ENCODE measurements at regions not wholly inside any gene's neighbourhood (a gene's known extent, or its start where the extent isn't known, plus 50 kb on each side); places are given as distances from the start of the nearest gene placed in this dataset.
"Not testable (repeated sequence)": the region's sequence is repeated elsewhere in the genome, so short reads cannot be mapped to it uniquely, and the experiment has no call there.

DNA sequence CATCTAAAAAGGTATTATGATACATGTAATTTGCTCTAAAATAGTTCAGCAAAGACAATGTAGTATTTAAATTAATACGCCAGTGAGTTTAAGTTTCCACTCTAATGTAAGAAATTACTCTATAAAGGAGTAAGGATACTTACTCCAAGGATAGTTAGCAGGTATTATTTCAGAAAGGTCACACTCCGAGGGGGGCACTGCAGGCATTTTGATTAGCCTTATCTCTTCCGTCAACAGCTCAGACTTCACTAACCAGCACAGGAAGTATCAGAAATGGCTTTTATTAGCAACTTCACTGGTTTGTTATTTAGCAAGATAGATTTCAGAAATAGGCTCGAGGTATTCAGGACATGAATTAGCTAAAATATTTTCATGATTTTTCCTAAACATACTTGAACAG is 127.0 kb downstream of the COX18 start:
- no peak for DNase-seq (ENCODE audit: low read depth, low spot score)

DNA sequence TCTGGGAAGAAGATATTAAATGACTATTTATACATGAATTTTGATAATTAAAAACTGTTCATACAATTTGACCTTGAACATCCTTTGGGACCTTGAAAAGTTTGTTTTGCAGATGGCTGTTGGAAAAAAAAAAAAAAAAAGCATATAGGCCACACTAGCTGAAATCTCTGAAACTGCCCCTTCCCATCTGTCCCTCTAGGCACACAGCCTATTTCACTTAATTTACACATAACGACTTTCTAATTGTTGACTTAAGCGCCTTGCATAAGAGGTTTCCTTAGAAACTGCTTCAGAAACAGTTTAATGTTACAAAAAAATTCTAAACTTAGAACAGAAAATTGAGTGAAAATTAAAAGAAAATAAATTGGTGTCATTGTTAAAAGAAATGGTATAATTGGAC is 131.0 kb downstream of the COX18 start:
- no peak for DNase-seq (ENCODE audit: low read depth, low spot score)

DNA sequence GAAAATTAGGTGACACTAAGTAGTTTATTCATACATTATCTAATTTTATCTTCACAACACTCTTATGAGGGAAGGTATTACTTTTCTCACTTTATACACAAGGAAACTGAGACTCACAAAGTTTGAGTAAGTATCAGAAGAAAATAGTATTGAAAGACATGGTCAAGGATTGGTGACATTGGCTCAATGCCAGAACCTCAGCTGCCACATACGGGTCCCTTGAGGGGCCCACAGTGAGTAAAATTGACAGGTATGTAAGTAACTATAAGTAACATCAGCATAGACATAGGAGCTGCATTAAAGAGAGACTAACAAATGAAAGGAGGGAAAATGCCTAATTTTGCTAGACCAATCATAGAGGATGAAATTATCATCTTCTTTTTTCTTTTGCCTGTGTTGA is 134.1 kb downstream of the COX18 start:
- DNase-seq (ENCODE audit: low read depth, low spot score) = no peak

DNA sequence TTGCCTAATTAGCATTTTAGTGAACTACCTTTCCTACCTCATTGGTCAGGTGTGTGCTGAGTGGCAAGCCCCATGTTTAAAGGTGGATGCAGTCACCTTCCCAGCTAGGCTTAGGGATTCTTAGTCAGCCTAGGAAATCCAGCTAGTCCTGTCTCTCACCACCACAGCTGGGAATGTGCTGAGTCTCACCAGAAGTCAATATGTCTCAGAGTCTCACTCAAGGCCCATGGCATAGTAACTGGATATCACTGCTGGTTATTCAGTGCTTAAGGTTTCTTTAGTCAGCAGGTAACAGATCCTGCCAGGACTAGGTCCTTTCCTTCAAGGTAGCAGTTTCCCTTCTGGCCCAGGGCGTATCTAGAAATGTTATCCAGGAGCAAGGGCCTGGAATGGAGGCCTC is 136.5 kb downstream of the COX18 start:
- DNase-seq (ENCODE audit: low read depth, low spot score) = no peak

DNA sequence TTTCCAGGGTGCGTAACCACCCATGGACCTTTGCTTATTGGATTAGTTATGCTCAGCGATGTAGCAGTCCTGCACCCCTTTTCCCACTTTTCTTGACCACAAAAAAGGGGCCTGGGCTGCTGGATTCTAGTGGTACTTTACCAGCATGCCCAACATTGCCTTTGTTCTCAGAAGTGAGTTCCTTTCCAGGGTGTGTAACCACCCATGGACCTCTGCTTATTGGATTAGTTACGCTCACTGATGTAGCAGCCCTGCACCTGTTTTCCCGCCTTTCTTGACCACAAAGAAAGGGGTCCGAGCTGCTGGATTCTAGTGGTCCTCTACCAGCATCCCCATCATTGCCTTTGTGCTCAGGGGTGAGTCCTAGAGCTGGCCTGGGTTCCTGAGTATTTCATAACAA is 138.2 kb downstream of the COX18 start:
- DNase-seq (ENCODE audit: low read depth, low spot score) = no peak

DNA sequence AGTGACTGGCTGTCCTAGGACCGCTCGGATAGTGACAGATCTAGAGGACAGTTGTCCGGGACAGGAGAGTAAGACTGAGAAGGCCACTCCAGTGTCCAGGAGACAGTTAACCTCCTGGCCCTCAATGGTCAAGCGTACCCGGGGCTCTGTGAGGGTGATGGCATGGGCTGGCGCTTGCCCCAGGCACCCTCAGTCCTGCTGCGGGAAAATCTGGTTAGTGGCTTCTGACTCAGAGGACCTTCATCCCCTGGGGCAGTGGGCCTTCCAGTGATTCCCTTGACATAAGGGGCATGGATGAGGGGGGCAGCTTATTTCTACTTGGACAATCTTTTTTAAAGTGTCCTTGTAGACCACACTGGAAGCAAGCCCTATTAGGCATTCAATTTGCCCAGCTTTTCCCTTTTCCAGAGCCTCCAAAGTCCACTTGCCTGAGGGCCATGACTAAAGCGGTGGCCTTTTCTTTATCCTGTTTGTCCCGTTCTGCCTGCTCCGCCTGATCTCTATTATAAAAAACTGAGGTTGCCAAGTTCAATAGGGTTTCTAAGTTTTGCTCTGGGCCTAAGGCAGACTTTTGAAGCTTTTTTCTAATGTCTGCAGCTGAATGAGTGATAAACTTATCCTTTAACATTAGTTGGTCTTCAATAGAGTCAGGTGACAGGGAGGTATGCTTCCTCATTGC is 139.8 kb downstream of the COX18 start:
- not testable (repeated sequence) for DNase-seq (ENCODE audit: low read depth, low spot score)

DNA sequence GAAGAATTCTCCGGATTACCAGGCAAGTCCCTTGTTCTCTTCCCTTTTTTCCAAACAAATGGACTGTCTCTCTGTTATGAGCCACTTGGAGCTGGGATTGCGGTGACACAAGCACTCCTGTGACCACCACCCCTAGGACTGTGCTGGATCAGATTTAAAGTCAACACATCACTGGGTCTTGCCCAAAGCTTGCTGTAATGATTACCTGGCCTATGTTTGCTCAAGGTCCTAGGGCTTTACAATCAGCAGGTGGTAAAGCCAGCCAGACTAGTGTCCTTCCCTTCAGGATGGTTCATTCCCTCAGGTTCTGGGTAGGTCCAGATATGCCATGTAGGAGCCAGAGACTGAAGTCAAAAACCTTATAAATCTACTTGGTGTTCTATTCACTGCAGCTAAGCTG is 144.7 kb downstream of the COX18 start:
- no peak for DNase-seq (ENCODE audit: low read depth, low spot score)

DNA sequence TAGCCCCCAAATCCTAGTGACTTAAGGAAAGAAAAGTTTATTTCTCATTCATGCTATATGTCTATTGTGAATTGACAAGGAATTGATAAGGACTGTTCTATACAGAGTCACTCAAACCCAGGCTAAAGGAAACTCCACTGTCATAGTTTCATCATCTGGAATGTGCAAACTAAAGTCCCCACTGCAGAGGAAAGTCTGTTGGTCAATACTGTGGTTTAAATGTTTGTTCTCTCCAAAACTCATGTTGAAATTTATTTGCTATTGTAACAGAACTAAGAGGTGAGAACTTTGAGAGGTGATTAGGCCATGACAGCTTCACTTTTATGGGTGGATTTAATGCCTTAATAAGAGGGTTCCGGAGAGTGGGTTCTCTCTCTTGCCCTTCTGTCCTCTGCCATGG is 149.6 kb downstream of the COX18 start:
- no peak for DNase-seq (ENCODE audit: low read depth, low spot score)

DNA sequence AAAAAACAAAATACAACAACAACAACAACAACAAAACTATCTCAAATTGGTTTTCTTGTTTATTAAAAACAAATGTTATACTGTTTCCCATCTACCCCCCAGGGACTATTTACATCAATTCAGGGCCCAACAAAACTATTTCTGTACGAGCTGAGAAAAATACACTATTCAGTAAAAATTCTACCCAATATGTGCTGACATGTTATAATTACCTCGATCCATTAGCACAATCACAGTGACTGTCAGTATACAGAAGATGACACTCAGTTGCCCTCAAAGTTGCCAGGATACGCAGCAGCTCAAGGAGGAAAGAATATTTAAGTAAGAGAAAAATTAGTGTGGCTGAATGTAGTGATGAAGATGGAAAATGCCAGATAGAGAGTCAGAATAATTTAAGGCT is 150.1 kb downstream of the COX18 start:
- DNase-seq (ENCODE audit: low read depth, low spot score) = no peak

DNA sequence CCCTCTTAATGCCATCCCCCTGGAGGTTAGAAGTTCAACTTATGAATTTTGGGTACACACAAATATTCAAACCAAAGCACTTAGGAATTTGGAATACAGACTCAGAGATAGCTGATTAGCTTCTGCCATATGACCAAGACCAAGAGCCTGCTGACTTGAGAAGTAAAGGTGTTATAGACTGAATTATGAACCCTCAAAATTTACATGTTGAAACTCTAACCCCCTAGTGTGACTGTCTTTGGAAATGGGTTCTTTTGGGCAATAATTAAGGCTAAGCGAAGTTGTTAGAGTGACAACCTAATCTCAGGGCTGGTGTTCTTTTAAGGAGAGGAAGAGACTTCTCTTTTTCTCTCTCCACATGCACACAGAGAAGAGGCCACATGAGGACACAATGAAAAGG is 151.2 kb downstream of the COX18 start:
- DNase-seq (ENCODE audit: low read depth, low spot score) = no peak

DNA sequence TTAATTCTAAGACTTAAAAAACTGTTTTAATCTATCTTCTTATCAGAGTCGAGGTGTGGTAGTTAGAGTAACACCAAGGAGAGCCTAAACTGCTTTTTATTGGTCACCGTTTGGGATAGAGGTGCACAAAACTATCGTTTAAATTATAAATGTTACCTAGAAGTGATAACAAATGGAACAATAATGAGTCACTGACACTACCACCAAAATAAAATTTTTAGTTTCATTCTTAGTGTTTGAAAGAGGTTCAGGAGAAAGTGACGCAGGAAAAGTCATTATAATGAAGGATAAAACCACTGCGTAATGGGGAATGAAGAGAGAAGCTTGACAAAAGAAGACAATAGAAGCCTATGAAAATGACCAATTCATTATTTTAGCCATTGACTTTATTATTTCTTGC is 158.2 kb downstream of the COX18 start:
- DNase-seq (ENCODE audit: low read depth, low spot score) = no peak

DNA sequence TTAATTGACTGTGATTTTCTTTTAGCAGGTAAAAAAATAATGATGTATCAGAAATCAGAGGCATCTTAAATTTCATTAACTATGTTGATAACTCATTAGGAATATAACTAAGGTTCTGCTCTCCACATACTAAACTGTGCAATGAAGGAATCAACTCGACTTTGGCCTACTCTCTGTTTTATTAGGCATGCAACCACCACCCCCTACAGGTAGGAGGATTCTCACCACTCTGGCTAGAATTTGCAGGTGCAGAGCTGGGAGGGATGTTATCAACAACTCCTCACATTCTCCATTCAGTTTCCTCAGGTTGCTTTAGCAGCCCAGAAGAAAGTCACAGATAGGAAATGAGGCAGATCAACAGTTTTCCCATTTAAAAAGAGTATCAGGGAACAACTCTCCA is 160.1 kb downstream of the COX18 start:
- DNase-seq (ENCODE audit: low read depth, low spot score) = no peak

DNA sequence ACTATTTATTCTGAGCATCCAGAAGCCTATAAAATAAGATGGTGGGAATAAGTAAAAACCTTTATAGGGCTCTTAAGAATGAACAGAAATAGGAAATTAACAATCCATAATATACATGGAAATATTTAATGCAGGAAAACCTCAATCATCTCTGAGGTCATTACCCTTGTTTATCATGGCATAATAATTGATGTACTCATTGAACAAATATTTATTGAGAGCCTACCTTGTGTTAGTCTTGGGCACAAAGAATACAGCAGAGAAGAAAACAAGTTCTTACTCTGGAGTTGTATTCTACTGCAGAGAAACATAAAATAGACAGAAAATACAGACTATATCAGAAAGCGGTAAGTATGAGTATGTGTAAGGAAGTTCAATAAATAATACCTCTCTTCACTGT is 167.2 kb downstream of the COX18 start:
- no peak for DNase-seq (ENCODE audit: low read depth, low spot score)

DNA sequence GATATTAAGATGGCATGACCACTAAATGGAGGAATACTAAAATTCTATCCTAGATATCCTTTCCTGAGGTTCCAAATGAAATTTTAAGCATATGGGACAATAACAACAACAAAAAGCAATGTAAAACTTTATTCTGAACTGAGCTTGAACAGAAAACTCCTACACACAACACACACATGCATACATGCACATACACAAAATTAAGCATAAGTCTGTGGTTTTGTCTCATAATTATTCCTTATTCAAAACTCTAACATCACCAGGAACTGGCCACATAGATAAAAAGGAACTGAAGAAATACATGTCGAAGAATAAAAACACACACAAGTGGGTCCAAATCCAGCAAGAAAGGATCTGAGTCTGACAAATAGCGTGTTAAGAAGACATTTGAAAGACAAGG is 168.0 kb downstream of the COX18 start:
- no peak for DNase-seq (ENCODE audit: low read depth, low spot score)

DNA sequence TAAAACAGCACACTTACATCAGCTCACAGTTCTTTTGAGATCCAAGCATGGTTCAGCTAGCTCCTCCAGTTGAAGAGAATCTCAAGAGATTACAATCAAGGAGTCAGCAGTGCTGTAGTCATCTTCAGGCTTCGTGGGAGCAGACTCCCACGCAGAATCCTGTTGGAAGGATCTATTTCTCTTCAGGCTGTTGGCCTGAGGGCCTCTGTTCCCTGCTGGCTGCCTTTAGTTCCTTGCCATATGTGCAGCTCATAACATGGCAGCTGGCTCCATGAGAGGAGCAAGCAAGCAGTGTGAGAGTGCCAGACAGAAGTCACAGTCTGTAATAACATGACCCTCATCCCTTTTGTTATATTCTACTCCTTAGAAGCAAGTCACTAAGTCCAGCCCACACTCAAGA is 168.6 kb downstream of the COX18 start:
- DNase-seq (ENCODE audit: low read depth, low spot score) = no peak

DNA sequence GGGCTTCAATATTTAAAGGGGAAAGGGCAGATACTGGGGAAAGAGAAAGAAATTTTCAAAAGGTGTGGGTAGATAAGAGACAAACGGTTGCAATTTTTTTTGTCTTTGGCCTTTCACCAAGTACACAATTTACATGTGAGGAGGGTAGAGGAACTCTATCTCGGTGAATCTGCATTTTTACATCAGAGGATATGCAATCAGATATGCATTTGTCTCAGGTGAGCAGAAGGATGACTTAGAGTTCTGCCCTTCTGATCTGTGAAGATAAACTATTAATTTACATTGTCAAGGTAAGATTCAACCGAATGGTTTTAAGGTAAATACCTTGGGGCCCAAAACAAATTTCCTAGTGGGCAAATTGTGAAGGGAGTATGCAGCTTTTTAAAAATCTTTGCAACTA is 169.9 kb downstream of the COX18 start:
- DNase-seq (ENCODE audit: low read depth, low spot score) = no peak

DNA sequence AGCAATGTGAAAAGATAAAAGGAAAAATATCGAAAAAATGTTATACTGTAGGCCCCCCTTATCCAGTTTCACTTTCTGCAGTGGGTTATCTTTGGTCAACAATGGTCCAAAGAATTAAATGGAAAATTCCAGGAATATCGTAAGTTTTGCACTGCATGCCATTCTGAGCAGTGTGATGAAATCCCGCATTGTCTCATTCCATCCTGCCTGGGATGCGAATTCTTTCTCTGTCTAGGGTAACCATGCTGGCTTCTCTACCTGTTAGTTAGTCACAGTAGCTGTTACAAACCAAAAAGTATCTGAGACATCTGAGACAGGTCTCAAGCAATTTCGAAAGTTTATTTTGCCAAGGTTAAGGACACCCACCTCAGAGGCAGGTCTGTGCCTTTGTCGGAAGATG is 170.3 kb downstream of the COX18 start:
- DNase-seq (ENCODE audit: low read depth, low spot score) = no peak

DNA sequence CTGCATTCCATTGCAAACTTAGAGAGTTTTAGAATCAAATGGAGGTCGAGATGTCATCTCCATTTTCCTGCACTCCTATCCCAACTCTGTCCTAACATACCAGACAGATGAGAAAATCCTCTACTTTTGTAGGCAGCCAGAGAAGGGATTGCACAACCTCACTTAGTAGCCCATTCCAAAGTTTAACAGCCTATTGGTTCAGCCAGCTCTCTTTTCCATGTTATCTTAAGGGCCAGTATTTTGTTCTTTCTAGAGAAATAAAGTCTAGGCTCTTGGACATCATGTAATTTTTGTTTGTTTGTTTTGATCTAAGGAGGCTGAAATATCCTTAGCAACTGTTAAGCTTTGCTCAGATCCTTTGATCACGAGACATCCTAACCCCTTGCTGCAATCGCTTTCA is 173.0 kb downstream of the COX18 start:
- peak; percentile 5 for DNase-seq (ENCODE audit: low read depth, low spot score)

DNA sequence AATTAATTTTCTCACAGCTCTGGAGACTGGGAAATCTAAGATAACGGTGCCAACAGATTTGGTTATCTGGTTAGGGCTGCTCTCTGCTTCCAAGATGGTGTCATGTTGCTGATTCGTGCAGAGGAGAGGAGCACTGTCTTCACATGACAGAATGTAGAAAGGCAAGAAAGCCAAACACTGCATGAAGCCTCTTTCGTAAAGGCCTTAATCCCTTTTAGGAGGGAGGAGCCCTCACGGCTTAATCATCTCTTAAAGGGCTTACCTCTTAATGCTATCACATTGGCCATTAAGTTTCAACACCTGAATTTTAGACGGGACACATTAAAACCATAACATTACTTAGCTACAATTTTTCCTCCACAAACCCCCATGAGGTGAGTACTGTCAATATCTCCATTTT is 174.1 kb downstream of the COX18 start:
- no peak for DNase-seq (ENCODE audit: low read depth, low spot score)

DNA sequence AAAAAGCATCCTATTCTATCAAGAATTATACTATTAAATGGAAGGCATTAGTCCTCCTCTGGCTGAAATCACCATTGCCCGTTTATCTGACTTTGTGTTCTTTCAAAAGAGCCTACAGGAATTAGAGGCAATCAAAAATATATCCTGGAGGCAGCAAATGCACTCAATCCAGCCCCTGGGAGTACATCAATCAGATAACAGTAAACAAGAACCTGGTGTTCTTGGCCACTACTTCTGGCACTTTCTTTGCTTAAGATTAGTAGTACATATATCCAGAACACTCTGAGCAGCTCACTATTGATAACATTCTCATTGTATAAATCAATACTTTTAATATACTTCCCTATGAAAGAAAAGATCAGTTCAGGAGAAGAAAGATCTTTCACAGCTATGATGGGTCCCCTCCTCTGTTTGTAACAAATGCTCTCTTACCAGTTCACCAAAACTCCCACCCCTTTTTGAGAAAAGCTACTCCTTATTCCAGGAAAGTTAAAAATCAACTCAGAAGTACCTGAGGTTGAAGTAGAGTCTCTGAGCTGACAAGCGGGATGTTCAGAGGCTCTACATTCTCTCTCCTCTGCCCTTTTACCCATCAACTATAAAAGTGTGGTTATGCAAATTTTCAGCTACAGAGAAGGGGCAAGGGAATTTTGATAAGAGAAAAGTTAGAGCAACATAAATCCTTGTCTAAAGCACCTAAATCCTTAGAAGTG is 176.0 kb downstream of the COX18 start:
- no peak for DNase-seq (ENCODE audit: low read depth, low spot score)

DNA sequence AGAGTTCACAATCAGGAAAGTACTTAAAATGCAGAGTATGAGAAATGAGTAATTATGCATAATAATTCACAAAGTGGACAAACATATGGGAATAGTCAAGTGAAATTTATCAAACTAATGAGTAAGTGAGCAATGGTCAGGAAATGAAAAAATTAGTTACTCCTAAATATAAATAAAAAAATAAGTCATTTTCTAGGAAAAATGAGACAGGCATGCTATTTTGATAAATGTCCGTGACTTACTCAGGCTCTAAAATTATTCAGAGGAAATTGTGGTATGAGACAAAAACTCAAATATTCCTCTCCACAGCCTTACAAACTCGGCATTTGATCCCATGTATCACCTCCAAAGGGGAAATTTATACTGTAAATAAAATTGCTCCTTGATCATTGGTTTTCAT is 181.2 kb downstream of the COX18 start:
- DNase-seq (ENCODE audit: low read depth, low spot score) = no peak

DNA sequence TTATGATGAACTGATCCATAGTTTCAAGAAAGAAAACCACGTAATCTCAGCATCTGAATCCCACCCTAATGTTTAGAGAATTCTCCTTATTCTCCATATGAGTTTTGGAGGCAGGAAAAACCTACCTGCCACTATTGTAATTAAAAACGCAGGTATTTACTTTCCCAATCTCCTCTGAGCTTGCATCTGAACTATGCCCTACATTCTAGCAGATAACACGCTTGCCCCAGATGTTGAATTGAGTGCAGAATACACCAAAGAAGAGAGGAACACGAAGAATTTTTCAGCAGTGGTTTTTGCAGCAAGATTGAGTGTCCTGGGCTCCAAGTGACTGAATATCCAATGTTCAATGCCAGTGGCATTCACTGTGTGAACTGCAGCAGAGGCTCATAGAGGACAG is 182.4 kb downstream of the COX18 start:
- no peak for DNase-seq (ENCODE audit: low read depth, low spot score)

DNA sequence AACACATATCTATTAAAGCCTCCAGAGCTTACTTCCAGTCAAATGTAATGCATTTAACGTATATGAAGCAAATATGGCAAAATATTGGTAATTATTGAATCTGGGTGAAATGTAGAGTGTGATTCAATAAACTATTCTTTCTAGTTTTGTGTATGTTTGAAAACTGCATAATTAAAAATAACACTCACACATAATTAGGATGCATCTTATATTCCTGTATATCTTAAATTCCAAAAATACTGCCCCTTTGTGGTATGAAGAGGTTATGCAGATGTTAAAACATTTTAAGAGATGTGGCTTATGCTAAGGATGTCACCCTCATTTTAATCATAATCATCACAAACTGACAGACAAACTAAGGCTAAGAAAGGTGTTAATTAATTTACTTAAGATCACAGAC is 182.9 kb downstream of the COX18 start:
- no peak for DNase-seq (ENCODE audit: low read depth, low spot score)

DNA sequence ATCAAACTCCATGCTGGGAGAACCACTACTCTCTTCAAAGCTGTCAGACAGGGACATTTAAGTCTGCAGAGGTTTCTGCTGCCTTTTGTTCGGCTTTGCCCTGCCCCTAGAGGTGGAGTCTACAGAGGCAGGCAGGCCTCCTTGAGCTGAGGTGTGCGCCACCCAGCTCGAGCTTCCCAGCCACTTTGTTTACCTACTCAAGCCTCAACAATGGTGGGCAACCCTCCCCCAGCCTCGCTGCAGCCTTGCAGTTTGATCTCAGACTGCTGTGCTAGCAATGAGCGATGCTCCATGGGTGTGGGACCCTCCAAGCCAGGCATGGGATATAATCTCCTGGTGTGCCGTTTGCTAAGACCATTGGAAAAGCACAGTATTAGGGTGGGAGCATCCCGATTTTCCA is 185.3 kb downstream of the COX18 start:
- DNase-seq (ENCODE audit: low read depth, low spot score) = not testable (repeated sequence)

All from brain pericyte (primary cell).